ENCODE measurements at regions not wholly inside any gene's neighbourhood (a gene's known extent, or its start where the extent isn't known, plus 50 kb on each side); places are given as distances from the start of the nearest gene placed in this dataset.

- no peak for DNase-seq (ENCODE audit: low read depth)
These were observed 97.6 kb downstream of the LYZL2 start for GRCh38 chr10:30531751-30532530.

- no peak for DNase-seq (ENCODE audit: low read depth)
These were observed 95.5 kb downstream of the MAP3K8 start for GRCh38 chr10:30529373-30529998.

GRCh38 chr10:30528429-30528786, 94.4 kb downstream of the MAP3K8 start:
- DNase-seq (ENCODE audit: low read depth): no peak

- DNase-seq (ENCODE audit: low read depth): no peak
These were observed 93.8 kb downstream of the MAP3K8 start for GRCh38 chr10:30527623-30528428.

GRCh38 chr10:30522661-30523078, 88.7 kb downstream of the MAP3K8 start:
- peak; percentile 6 for DNase-seq (ENCODE audit: low read depth)

- DNase-seq (ENCODE audit: low read depth): no peak
These were observed 84.9 kb downstream of the MAP3K8 start for GRCh38 chr10:30518907-30519306.
